ENCODE measurements at regions not wholly inside any gene's neighbourhood (a gene's known extent, or its start where the extent isn't known, plus 50 kb on each side); places are given as distances from the start of the nearest gene placed in this dataset.

DNA sequence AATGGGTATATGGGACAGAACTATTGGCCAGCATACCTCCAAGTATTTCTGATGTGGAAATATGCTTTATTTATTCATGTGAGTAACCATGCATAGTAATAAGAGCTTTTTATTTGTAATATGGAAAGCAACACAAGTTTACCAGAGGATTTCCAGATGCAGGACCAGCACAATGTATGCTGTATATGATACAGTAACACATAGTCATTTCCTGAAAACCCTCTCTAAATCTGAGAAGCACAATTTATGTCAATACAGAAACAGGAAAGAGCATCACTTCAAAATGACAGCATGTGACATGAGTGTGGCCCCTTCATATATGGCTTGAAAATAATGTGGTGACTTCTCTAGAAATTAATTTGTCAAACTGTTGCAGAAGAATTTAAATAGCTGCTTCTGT, 1134.7 kb upstream of the ADGRL2 start:
- Histone ChIP-seq H3K36me3 (ENCODE audit: control insufficient read depth in 5 of 5, insufficient read depth in 5 of 5, low read length in 5 of 5) (no peaks in the 10 kb centered on the region), H3K27ac (ENCODE audit: low read depth, low read length) (no peak overlapping the region), H3K9me3 (ENCODE audit: control insufficient read depth in 5 of 5, low read length in 5 of 5) (no peaks in the 10 kb centered on the region), H3K27me3 (ENCODE audit: control insufficient read depth in 5 of 5, insufficient read depth in 4 of 5, low read length in 5 of 5) (no peaks in the 10 kb centered on the region), H3K4me1 (ENCODE audit: control insufficient read depth in 5 of 5, insufficient read depth in 5 of 5, low read length in 5 of 5) (peaks cover 0 to 2% (median 0%) of the 10 kb centered on the region in 5 donors), H3K9ac (ENCODE audit: low read length in 5 of 5) (no peak overlapping the region), H3K4me3 (ENCODE audit: low read depth in 1 of 5, low read length in 5 of 5) (no peak overlapping the region)

- Histone ChIP-seq H3K36me3 (ENCODE audit: control insufficient read depth in 5 of 5, insufficient read depth in 5 of 5, low read length in 5 of 5) (no peaks in the 10 kb centered on the region), H3K27ac (ENCODE audit: low read depth, low read length) (no peak overlapping the region), H3K27me3 (ENCODE audit: control insufficient read depth in 5 of 5, insufficient read depth in 4 of 5, low read length in 5 of 5) (no peaks in the 10 kb centered on the region), H3K4me3 (ENCODE audit: low read depth in 1 of 5, low read length in 5 of 5) (no peak overlapping the region), H3K9me3 (ENCODE audit: control insufficient read depth in 5 of 5, low read length in 5 of 5) (no peaks in the 10 kb centered on the region), H3K4me1 (ENCODE audit: control insufficient read depth in 5 of 5, insufficient read depth in 5 of 5, low read length in 5 of 5) (peaks cover 0 to 14% (median 3%) of the 10 kb centered on the region in 5 donors), H3K9ac (ENCODE audit: low read length in 5 of 5) (no peak overlapping the region)
These were observed 1141.6 kb upstream of the ADGRL2 start for GRCh38 chr1:80659161-80659560.

DNA sequence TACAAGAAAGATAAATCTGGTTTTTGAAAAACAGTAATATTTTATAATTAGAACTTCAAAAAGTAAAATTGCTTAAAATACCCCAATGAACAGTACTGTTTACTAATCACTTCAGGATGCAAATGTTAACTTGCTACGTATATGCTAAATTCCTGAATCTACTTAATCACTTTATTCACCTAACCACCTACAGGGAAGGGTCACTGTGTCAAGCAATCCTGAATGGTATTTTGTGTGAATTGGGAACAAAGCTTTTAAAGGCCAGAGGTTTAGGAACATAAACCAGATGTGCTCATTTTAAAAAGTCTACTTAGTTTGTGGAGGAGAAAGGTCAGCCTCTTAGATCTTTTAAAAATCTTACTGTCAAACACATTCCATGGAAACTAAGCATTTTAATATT, 1143.0 kb upstream of the ADGRL2 start:
- no peaks in the 10 kb centered on the region for H3K36me3 ChIP-seq (ENCODE audit: control insufficient read depth in 5 of 5, insufficient read depth in 5 of 5, low read length in 5 of 5)
- H3K4me3 ChIP-seq (ENCODE audit: low read depth in 1 of 5, low read length in 5 of 5): no peak overlapping the region
- H3K9me3 ChIP-seq (ENCODE audit: control insufficient read depth in 5 of 5, low read length in 5 of 5): peaks cover 0 to 4% (median 0%) of the 10 kb centered on the region in 5 donors
- no peaks in the 10 kb centered on the region for H3K27me3 ChIP-seq (ENCODE audit: control insufficient read depth in 5 of 5, insufficient read depth in 4 of 5, low read length in 5 of 5)
- H3K4me1 ChIP-seq (ENCODE audit: control insufficient read depth in 5 of 5, insufficient read depth in 5 of 5, low read length in 5 of 5): peaks cover 0 to 14% (median 3%) of the 10 kb centered on the region in 5 donors
- no peak overlapping the region for H3K9ac ChIP-seq (ENCODE audit: low read length in 5 of 5)
- H3K27ac ChIP-seq (ENCODE audit: low read depth, low read length): no peak overlapping the region

DNA sequence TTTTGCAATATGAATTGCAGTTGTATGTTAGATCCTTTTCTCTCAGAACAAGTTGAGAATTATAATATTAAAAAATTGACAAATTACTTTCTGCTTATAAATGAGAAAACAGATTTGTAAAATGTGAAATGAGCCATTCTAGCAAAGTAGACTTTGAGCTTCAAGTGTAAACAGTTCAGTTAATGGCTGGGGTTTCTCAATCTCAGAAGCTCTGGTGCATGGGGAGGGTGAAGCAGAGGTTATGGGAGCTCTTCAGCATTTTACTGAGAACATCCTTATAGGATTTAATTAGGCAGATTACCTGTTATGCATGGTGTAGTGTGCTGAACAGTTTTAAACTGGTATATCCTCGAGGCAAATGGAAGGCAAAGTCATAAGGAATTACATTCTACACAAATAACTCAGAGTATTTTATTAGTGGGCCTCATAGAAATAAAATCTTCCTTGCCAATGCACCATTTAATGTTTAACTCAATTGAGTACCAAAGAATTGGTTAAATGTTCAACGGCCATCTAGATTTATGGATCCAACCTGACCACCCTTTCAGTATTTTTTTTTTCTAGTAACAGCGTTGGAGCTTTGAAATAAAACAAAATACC, 1143.6 kb upstream of the ADGRL2 start:
- no peaks in the 10 kb centered on the region for H3K27me3 ChIP-seq (ENCODE audit: control insufficient read depth in 5 of 5, insufficient read depth in 4 of 5, low read length in 5 of 5)
- H3K27ac ChIP-seq (ENCODE audit: low read depth, low read length): no peak overlapping the region
- peaks cover 0 to 4% (median 0%) of the 10 kb centered on the region in 5 donors for H3K9me3 ChIP-seq (ENCODE audit: control insufficient read depth in 5 of 5, low read length in 5 of 5)
- H3K4me3 ChIP-seq (ENCODE audit: low read depth in 1 of 5, low read length in 5 of 5): no peak overlapping the region
- no peak overlapping the region for H3K9ac ChIP-seq (ENCODE audit: low read length in 5 of 5)
- H3K36me3 ChIP-seq (ENCODE audit: control insufficient read depth in 5 of 5, insufficient read depth in 5 of 5, low read length in 5 of 5): no peaks in the 10 kb centered on the region
- H3K4me1 ChIP-seq (ENCODE audit: control insufficient read depth in 5 of 5, insufficient read depth in 5 of 5, low read length in 5 of 5): peaks cover 0 to 14% (median 3%) of the 10 kb centered on the region in 5 donors

DNA sequence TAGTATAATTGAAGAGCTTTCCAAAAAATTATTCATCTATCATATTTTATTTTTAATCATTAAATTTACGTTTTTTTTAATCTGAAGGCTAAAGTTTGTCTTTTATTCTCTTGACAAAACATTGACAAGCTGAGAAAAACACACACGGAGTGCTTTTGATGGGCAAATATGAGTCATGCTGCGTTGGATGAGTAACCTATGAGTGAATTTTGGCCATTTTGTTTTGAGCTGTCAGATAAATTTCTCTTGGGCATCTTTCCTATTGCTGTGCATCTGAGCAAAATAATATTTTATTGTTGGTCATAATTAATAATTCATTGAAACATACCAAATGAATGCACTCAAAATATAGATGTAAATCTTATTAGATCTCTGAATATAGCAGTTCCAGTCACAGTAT, 1144.1 kb upstream of the ADGRL2 start:
- no peak overlapping the region for H3K27ac ChIP-seq (ENCODE audit: low read depth, low read length)
- peaks cover 0 to 4% (median 0%) of the 10 kb centered on the region in 5 donors for H3K9me3 ChIP-seq (ENCODE audit: control insufficient read depth in 5 of 5, low read length in 5 of 5)
- no peaks in the 10 kb centered on the region for H3K36me3 ChIP-seq (ENCODE audit: control insufficient read depth in 5 of 5, insufficient read depth in 5 of 5, low read length in 5 of 5)
- H3K4me1 ChIP-seq (ENCODE audit: control insufficient read depth in 5 of 5, insufficient read depth in 5 of 5, low read length in 5 of 5): peaks cover 0 to 14% (median 3%) of the 10 kb centered on the region in 5 donors
- no peaks in the 10 kb centered on the region for H3K27me3 ChIP-seq (ENCODE audit: control insufficient read depth in 5 of 5, insufficient read depth in 4 of 5, low read length in 5 of 5)
- H3K4me3 ChIP-seq (ENCODE audit: low read depth in 1 of 5, low read length in 5 of 5): no peak overlapping the region
- H3K9ac ChIP-seq (ENCODE audit: low read length in 5 of 5): no peak overlapping the region

- Histone ChIP-seq H3K36me3 (ENCODE audit: control insufficient read depth in 5 of 5, insufficient read depth in 5 of 5, low read length in 5 of 5) (no peaks in the 10 kb centered on the region), H3K9ac (ENCODE audit: low read length in 5 of 5) (no peak overlapping the region), H3K27me3 (ENCODE audit: control insufficient read depth in 5 of 5, insufficient read depth in 4 of 5, low read length in 5 of 5) (no peaks in the 10 kb centered on the region), H3K27ac (ENCODE audit: low read depth, low read length) (no peak overlapping the region), H3K9me3 (ENCODE audit: control insufficient read depth in 5 of 5, low read length in 5 of 5) (peaks cover 0 to 4% (median 0%) of the 10 kb centered on the region in 5 donors), H3K4me3 (ENCODE audit: low read depth in 1 of 5, low read length in 5 of 5) (no peak overlapping the region), H3K4me1 (ENCODE audit: control insufficient read depth in 5 of 5, insufficient read depth in 5 of 5, low read length in 5 of 5) (peaks cover 0 to 14% (median 3%) of the 10 kb centered on the region in 5 donors)
These were observed 1144.6 kb upstream of the ADGRL2 start for GRCh38 chr1:80656014-80656636.

DNA sequence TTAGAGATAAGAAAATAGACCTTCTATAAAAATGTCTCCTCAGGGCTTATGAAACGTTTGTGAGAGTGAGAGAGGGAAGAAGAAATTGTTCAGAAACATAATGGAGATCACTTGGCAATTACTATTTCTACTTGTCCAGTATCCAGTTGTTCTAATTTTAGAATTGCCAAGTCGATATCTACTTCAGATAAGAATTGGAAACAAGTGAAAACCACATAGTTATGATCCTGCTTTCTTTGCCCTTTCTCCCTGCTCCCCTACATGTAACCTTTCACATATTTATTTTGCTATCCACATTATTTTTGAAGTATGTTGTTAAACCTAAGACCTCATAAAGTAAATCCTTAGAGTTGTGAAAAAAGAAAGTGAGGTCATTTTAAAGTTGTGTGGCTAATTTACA, 1154.7 kb upstream of the ADGRL2 start:
- Histone ChIP-seq H3K4me1 (ENCODE audit: control insufficient read depth in 5 of 5, insufficient read depth in 5 of 5, low read length in 5 of 5) (no peaks in the 10 kb centered on the region), H3K4me3 (ENCODE audit: low read depth in 1 of 5, low read length in 5 of 5) (no peak overlapping the region), H3K36me3 (ENCODE audit: control insufficient read depth in 5 of 5, insufficient read depth in 5 of 5, low read length in 5 of 5) (no peaks in the 10 kb centered on the region), H3K9ac (ENCODE audit: low read length in 5 of 5) (no peak overlapping the region), H3K27me3 (ENCODE audit: control insufficient read depth in 5 of 5, insufficient read depth in 4 of 5, low read length in 5 of 5) (no peaks in the 10 kb centered on the region), H3K27ac (ENCODE audit: low read depth, low read length) (no peak overlapping the region), H3K9me3 (ENCODE audit: control insufficient read depth in 5 of 5, low read length in 5 of 5) (no peaks in the 10 kb centered on the region)

DNA sequence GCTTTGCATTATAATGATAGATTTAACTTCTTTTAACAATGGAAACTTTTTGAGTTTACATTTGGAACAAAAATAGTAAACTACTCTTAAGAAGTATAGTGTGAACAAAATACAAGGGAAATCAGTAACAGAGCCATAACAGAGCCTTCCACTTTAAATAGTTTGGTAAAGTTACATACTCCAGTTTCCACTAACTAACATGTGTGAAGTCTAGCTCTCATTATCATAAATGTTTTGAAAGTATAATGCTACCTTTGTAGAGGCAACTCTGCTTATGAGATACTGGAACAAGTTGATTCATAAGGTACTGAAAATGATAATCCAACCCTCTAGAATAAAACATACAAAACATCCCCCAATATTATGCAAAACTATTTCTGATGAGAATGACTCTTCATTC, 1155.1 kb upstream of the ADGRL2 start:
- no peaks in the 10 kb centered on the region for H3K36me3 ChIP-seq (ENCODE audit: control insufficient read depth in 5 of 5, insufficient read depth in 5 of 5, low read length in 5 of 5)
- no peaks in the 10 kb centered on the region for H3K9me3 ChIP-seq (ENCODE audit: control insufficient read depth in 5 of 5, low read length in 5 of 5)
- H3K4me1 ChIP-seq (ENCODE audit: control insufficient read depth in 5 of 5, insufficient read depth in 5 of 5, low read length in 5 of 5): no peaks in the 10 kb centered on the region
- no peaks in the 10 kb centered on the region for H3K27me3 ChIP-seq (ENCODE audit: control insufficient read depth in 5 of 5, insufficient read depth in 4 of 5, low read length in 5 of 5)
- H3K4me3 ChIP-seq (ENCODE audit: low read depth in 1 of 5, low read length in 5 of 5): no peak overlapping the region
- no peak overlapping the region for H3K9ac ChIP-seq (ENCODE audit: low read length in 5 of 5)
- H3K27ac ChIP-seq (ENCODE audit: low read depth, low read length): no peak overlapping the region

GRCh38 chr1:80640978-80641377, 1159.8 kb upstream of the ADGRL2 start:
- no peak overlapping the region for H3K4me3 ChIP-seq (ENCODE audit: low read depth in 1 of 5, low read length in 5 of 5)
- H3K9ac ChIP-seq (ENCODE audit: low read length in 5 of 5): no peak overlapping the region
- no peak overlapping the region for H3K27ac ChIP-seq (ENCODE audit: low read depth, low read length)
- H3K4me1 ChIP-seq (ENCODE audit: control insufficient read depth in 5 of 5, insufficient read depth in 5 of 5, low read length in 5 of 5): no peaks in the 10 kb centered on the region
- H3K36me3 ChIP-seq (ENCODE audit: control insufficient read depth in 5 of 5, insufficient read depth in 5 of 5, low read length in 5 of 5): no peaks in the 10 kb centered on the region
- H3K27me3 ChIP-seq (ENCODE audit: control insufficient read depth in 5 of 5, insufficient read depth in 4 of 5, low read length in 5 of 5): no peaks in the 10 kb centered on the region
- peaks cover 0 to 5% (median 0%) of the 10 kb centered on the region in 5 donors for H3K9me3 ChIP-seq (ENCODE audit: control insufficient read depth in 5 of 5, low read length in 5 of 5)

- H3K27ac ChIP-seq (ENCODE audit: low read depth, low read length): no peak overlapping the region
- no peaks in the 10 kb centered on the region for H3K36me3 ChIP-seq (ENCODE audit: control insufficient read depth in 5 of 5, insufficient read depth in 5 of 5, low read length in 5 of 5)
- peaks cover 0 to 5% (median 0%) of the 10 kb centered on the region in 5 donors for H3K9me3 ChIP-seq (ENCODE audit: control insufficient read depth in 5 of 5, low read length in 5 of 5)
- no peak overlapping the region for H3K9ac ChIP-seq (ENCODE audit: low read length in 5 of 5)
- H3K4me3 ChIP-seq (ENCODE audit: low read depth in 1 of 5, low read length in 5 of 5): no peak overlapping the region
- no peaks in the 10 kb centered on the region for H3K4me1 ChIP-seq (ENCODE audit: control insufficient read depth in 5 of 5, insufficient read depth in 5 of 5, low read length in 5 of 5)
- no peaks in the 10 kb centered on the region for H3K27me3 ChIP-seq (ENCODE audit: control insufficient read depth in 5 of 5, insufficient read depth in 4 of 5, low read length in 5 of 5)
These were observed 1160.8 kb upstream of the ADGRL2 start for GRCh38 chr1:80639777-80640533.
